ENCODE measurements at regions not wholly inside any gene's neighbourhood (a gene's known extent, or its start where the extent isn't known, plus 50 kb on each side); places are given as distances from the start of the nearest gene placed in this dataset.

- TF ChIP-seq, protein P1, sequence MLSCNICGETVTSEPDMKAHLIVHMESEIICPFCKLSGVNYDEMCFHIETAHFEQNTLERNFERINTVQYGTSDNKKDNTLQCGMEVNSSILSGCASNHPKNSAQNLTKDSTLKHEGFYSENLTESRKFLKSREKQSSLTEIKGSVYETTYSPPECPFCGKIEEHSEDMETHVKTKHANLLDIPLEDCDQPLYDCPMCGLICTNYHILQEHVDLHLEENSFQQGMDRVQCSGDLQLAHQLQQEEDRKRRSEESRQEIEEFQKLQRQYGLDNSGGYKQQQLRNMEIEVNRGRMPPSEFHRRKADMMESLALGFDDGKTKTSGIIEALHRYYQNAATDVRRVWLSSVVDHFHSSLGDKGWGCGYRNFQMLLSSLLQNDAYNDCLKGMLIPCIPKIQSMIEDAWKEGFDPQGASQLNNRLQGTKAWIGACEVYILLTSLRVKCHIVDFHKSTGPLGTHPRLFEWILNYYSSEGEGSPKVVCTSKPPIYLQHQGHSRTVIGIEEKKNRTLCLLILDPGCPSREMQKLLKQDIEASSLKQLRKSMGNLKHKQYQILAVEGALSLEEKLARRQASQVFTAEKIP (CRISPR knock-in tag; IDR thresholded peaks at IDR 0.05; ENCODE audit: borderline replicate concordance) = no peak
- TF ChIP-seq KLF15 (CRISPR knock-in tag; IDR thresholded peaks at IDR 0.05; ENCODE audit: borderline replicate concordance) (no peak), NCOA5 (CRISPR knock-in tag; IDR thresholded peaks at IDR 0.05) (no peak), IRX3 (CRISPR knock-in tag; IDR thresholded peaks at IDR 0.05; ENCODE audit: borderline replicate concordance, low read depth) (no peak), RAD21 (CRISPR knock-in tag; IDR thresholded peaks at IDR 0.05) (peak; percentile 29; the same call in 1 of the 2 replicates), ZNF570 (CRISPR knock-in tag; IDR thresholded peaks at IDR 0.05; ENCODE audit: borderline replicate concordance) (no peak), ZNF253 (CRISPR knock-in tag; IDR thresholded peaks at IDR 0.05; ENCODE audit: borderline replicate concordance) (0 out of 2 replicates have a peak, but pooled peaks have one; percentile 66), ZNF3 (CRISPR knock-in tag; IDR thresholded peaks at IDR 0.05) (no peak), NR2F6 (IDR thresholded peaks at IDR 0.05) (0 out of 2 replicates have a peak, but pooled peaks have one; percentile 50), NR2F6 (CRISPR knock-in tag; IDR thresholded peaks at IDR 0.05) (no peak), ZNF33A (CRISPR knock-in tag; IDR thresholded peaks at IDR 0.05; ENCODE audit: borderline replicate concordance) (no peak), NFAT5 (CRISPR knock-in tag; IDR thresholded peaks at IDR 0.05) (no peak), ZNF790 (CRISPR knock-in tag; IDR thresholded peaks at IDR 0.05; ENCODE audit: borderline replicate concordance) (peak; percentile 78; the same call in 1 of the 2 replicates), ZBTB42 (CRISPR knock-in tag; IDR thresholded peaks at IDR 0.05) (peak; percentile 100), POGZ (CRISPR knock-in tag; IDR thresholded peaks at IDR 0.05) (peak; percentile 51; the same call in 1 of the 2 replicates)
- TF ChIP-seq, protein P2, sequence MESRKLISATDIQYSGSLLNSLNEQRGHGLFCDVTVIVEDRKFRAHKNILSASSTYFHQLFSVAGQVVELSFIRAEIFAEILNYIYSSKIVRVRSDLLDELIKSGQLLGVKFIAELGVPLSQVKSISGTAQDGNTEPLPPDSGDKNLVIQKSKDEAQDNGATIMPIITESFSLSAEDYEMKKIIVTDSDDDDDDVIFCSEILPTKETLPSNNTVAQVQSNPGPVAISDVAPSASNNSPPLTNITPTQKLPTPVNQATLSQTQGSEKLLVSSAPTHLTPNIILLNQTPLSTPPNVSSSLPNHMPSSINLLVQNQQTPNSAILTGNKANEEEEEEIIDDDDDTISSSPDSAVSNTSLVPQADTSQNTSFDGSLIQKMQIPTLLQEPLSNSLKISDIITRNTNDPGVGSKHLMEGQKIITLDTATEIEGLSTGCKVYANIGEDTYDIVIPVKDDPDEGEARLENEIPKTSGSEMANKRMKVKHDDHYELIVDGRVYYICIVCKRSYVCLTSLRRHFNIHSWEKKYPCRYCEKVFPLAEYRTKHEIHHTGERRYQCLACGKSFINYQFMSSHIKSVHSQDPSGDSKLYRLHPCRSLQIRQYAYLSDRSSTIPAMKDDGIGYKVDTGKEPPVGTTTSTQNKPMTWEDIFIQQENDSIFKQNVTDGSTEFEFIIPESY (CRISPR knock-in tag; IDR thresholded peaks at IDR 0.05) = peak; percentile 3; the same call in 1 of the 2 replicates
- TF ChIP-seq, protein P3, sequence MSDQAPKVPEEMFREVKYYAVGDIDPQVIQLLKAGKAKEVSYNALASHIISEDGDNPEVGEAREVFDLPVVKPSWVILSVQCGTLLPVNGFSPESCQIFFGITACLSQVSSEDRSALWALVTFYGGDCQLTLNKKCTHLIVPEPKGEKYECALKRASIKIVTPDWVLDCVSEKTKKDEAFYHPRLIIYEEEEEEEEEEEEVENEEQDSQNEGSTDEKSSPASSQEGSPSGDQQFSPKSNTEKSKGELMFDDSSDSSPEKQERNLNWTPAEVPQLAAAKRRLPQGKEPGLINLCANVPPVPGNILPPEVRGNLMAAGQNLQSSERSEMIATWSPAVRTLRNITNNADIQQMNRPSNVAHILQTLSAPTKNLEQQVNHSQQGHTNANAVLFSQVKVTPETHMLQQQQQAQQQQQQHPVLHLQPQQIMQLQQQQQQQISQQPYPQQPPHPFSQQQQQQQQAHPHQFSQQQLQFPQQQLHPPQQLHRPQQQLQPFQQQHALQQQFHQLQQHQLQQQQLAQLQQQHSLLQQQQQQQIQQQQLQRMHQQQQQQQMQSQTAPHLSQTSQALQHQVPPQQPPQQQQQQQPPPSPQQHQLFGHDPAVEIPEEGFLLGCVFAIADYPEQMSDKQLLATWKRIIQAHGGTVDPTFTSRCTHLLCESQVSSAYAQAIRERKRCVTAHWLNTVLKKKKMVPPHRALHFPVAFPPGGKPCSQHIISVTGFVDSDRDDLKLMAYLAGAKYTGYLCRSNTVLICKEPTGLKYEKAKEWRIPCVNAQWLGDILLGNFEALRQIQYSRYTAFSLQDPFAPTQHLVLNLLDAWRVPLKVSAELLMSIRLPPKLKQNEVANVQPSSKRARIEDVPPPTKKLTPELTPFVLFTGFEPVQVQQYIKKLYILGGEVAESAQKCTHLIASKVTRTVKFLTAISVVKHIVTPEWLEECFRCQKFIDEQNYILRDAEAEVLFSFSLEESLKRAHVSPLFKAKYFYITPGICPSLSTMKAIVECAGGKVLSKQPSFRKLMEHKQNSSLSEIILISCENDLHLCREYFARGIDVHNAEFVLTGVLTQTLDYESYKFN (CRISPR knock-in tag; conservative IDR thresholded peaks at IDR 0.05) = peak; percentile 65; the same call in 1 of the 2 replicates
Observed at GRCh38 chr1:234724516-234725176, 114.7 kb upstream of the IRF2BP2 start (continued).
